H1 (cell line): ENCODE measurements at regions not wholly inside any gene's neighbourhood (a gene's known extent, or its start where the extent isn't known, plus 50 kb on each side); places are given as distances from the start of the nearest gene placed in this dataset.

Source experiments
- EZH2 ChIP-seq: fragments of 200-600 bp; sonication (generic); IDR thresholded peaks from 2 replicates; pipeline ENCODE4 v1.7.1; 2012; ENCODE audit warnings: low read depth, mild to moderate bottlenecking, moderate library complexity, low read length, inconsistent platforms; ENCODE audit not compliant: severe bottlenecking
- GTF2F1 ChIP-seq: IDR thresholded peaks from 2 replicates; pipeline ENCODE4 v1.6.1; 2012; ENCODE audit warnings: low read depth, low read length, improper control_type of control experiment, borderline replicate concordance
- JUN ChIP-seq: IDR thresholded peaks from 2 replicates; pipeline ENCODE4 v1.6.1; 2011; ENCODE audit warnings: low read depth, mild to moderate bottlenecking, improper control_type of control experiment, low read length
- PHF8 ChIP-seq: fragments of 200-600 bp; sonication (generic); conservative IDR thresholded peaks from 2 replicates; pipeline ENCODE4 v1.7.1; 2012; ENCODE audit warnings: low read depth, mild to moderate bottlenecking, inconsistent platforms, low read length, moderate library complexity
- RNF2 ChIP-seq: fragments of 200-900, 300-1000 bp; sonication (generic); IDR thresholded peaks from 2 replicates; pipeline ENCODE4 v1.7.1; 2016; ENCODE audit warnings: borderline replicate concordance, low read depth, mild to moderate bottlenecking, antibody characterized with exemption, low read length; ENCODE audit not compliant: poor library complexity, severe bottlenecking; ENCODE audit errors: missing control alignments
- SIRT6 ChIP-seq: IDR thresholded peaks from one replicate; pipeline ENCODE4 v1.7.1; 2012; ENCODE audit warnings: low read length, inconsistent platforms

DNA sequence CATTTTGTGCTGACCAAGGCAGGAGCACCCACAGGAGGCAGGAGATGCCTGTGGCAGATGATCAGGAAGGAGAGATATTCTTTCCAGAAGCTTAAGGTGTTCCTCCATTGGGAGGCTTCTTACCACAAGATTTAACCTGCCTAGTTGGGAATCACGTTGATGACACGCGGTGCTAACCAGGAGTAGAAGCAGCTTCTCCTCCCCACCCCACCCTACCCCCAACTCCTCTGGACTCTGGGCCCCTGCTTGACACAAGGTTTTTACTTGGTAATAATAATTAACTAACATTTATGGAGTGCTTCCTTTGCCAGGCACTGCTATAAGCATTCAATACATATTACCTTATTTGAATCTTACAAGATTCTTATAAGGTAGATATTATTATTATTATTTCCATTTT is 62.5 kb upstream of the PAPOLG start (continued):
- TF ChIP-seq GTF2F1 (no peak), PHF8 (no peak), EZH2 (no peak), RNF2 (no peak), SIRT6 (no peak), JUN (no peak)
